AG04449 (cell line): ENCODE measurements at regions not wholly inside any gene's neighbourhood (a gene's known extent, or its start where the extent isn't known, plus 50 kb on each side); places are given as distances from the start of the nearest gene placed in this dataset.

Experiments
- CTCF ChIA-PET: fragments of 350-600 bp; formaldehyde crosslinking; extraction: SDS; loops from one replicate; lab custom pipeline; 2021; ENCODE audit warnings: antibody characterized with exemption; lab: Yijun Ruan, JAX
- POLR2A ChIA-PET: fragments of 400-600, 350-600 bp; formaldehyde crosslinking; extraction: SDS; loops from one replicate; lab custom pipeline; 2020; ENCODE audit warnings: antibody characterized with exemption, inconsistent platforms; lab: Yijun Ruan, JAX
- DNase-seq: peaks from one replicate; pipeline ENCODE4 v3.0.0-alpha.2; 2010; ENCODE audit warnings: low read depth, low spot score
- H3K4me3 ChIP-seq: 2 replicates; pipeline ENCODE4 v1.5.1; 2011; ENCODE audit warnings: low read depth, mild to moderate bottlenecking, control low read depth, low read length
- CTCF ChIP-seq: IDR thresholded peaks from one replicate; pipeline ENCODE4 v1.5.1; 2011; ENCODE audit warnings: mild to moderate bottlenecking, moderate library complexity, low read length, control low read depth, inconsistent platforms; ENCODE audit not compliant: insufficient read depth; ENCODE audit errors: missing control alignments

GRCh38 chr3:111260878-111261277 lies 189.3 kb downstream of the NECTIN3 start:
- ChIA-PET POLR2A (no interaction called here), CTCF (no interaction called here)
- no peak for DNase-seq
- H3K4me3 ChIP-seq: no peak overlapping the region
- TF ChIP-seq CTCF: no peak

GRCh38 chr3:111269777-111270176 lies 198.2 kb downstream of the NECTIN3 start:
- ChIA-PET CTCF (interaction anchor here (0.7 to 1.3 kb wide), 2 partner anchors 11 to 1870 kb away, joined by 4 read pairs; no protein-coding TSS in a partner anchor), POLR2A (no interaction called here)
- no peak overlapping the region for H3K4me3 ChIP-seq
- no peak for DNase-seq
- TF ChIP-seq CTCF: no peak

- ChIA-PET POLR2A (no interaction called here), CTCF (interaction anchor here (0.8 to 2.7 kb wide), 11 partner anchors 11 to 263 kb away, joined by 4 to 26 read pairs (median 6); no protein-coding TSS in a partner anchor)
- TF ChIP-seq CTCF: peak; percentile 29
- H3K4me3 ChIP-seq: no peak overlapping the region
- peak; percentile 33 for DNase-seq
Measured at GRCh38 chr3:111277226-111277625, 205.6 kb downstream of the NECTIN3 start.

- no peak for TF ChIP-seq CTCF
- ChIA-PET CTCF (interaction anchor here (1.3 kb wide), 1 partner anchor 59 kb away, joined by 4 read pairs; no protein-coding TSS in a partner anchor), POLR2A (interaction anchor here (0.6 kb wide), 1 partner anchor 1992 kb away, joined by 3 read pairs; no protein-coding TSS in a partner anchor)
- no peak overlapping the region for H3K4me3 ChIP-seq
- DNase-seq: no peak
Measured at GRCh38 chr3:111278959-111279358, 207.3 kb downstream of the NECTIN3 start.

- CTCF ChIA-PET: no interaction called here
- no peak for DNase-seq
- no peak overlapping the region for H3K4me3 ChIP-seq
- POLR2A ChIA-PET: no interaction called here
- TF ChIP-seq CTCF: no peak
Measured at GRCh38 chr3:111282024-111282423, 210.4 kb downstream of the NECTIN3 start.

- CTCF ChIA-PET: interaction anchor here (0.9 kb wide), 1 partner anchor 52 kb away, joined by 3 read pairs; no protein-coding TSS in a partner anchor
- no peak overlapping the region for H3K4me3 ChIP-seq
- no peak for TF ChIP-seq CTCF
- POLR2A ChIA-PET: no interaction called here
- DNase-seq: no peak
Measured at GRCh38 chr3:111283165-111283564, 211.5 kb downstream of the NECTIN3 start.
